ENCODE measurements at regions not wholly inside any gene's neighbourhood (a gene's known extent, or its start where the extent isn't known, plus 50 kb on each side); places are given as distances from the start of the nearest gene placed in this dataset.
"Not testable (repeated sequence)": the region's sequence is repeated elsewhere in the genome, so short reads cannot be mapped to it uniquely, and the experiment has no call there.

- not testable (repeated sequence) for TF ChIP-seq CTCF (conservative IDR thresholded peaks at IDR 0.05 in 1 of 2, IDR thresholded peaks at IDR 0.05 in 1 of 2; ENCODE audit: low read depth in 1 of 2, low read length in 2 of 2); EZH2 (IDR thresholded peaks at IDR 0.05; ENCODE audit: low read length, missing control alignments)
Observed at GRCh38 chr9:42534325-42534983, 351.0 kb downstream of the SPATA31A6 start.

Data from fibroblast of lung (primary cell).